Naive B cell (primary cell): ENCODE measurements at regions not wholly inside any gene's neighbourhood (a gene's known extent, or its start where the extent isn't known, plus 50 kb on each side); places are given as distances from the start of the nearest gene placed in this dataset.

ENCODE experiments used
- ATAC-seq, 2 donors: fragments of 150-1000 bp; cut with Tn5 transposase; 2 replicates each; pipeline ENCODE4 v1.10.0; 2021; ENCODE audit warnings: low read depth in 2 of 2, mild to moderate bottlenecking in 2 of 2, moderate library complexity in 2 of 2
- DNase-seq: peaks from one replicate; pipeline ENCODE4 v3.0.0; 2022
- H3K27ac Mint-ChIP-seq, 6 donors: one replicate each; pipeline ENCODE4 v1.8.0; 2020 to 2022; ENCODE audit warnings: mild to moderate bottlenecking in 6 of 6, mixed read lengths in 6 of 6, moderate library complexity in 5 of 6, inconsistent platforms in 2 of 6
- H3K27me3 Mint-ChIP-seq, 3 donors: one replicate each; pipeline ENCODE4 v1.8.0; 2021 to 2022; ENCODE audit warnings: mixed read lengths in 3 of 3, mild to moderate bottlenecking in 1 of 3
- H3K36me3 Mint-ChIP-seq, 2 donors: one replicate each; pipeline ENCODE4 v1.8.0; 2020 to 2022; ENCODE audit warnings: mixed read lengths in 2 of 2, inconsistent platforms in 1 of 2, mild to moderate bottlenecking in 1 of 2
- H3K4me1 Mint-ChIP-seq, 3 donors: one replicate each; pipeline ENCODE4 v1.8.0; 2020 to 2022; ENCODE audit warnings: mixed read lengths in 3 of 3, inconsistent platforms in 1 of 3, mild to moderate bottlenecking in 1 of 3, moderate library complexity in 1 of 3
- H3K4me3 Mint-ChIP-seq, 8 donors: one replicate each; pipeline ENCODE4 v1.8.0; 2020 to 2022; ENCODE audit warnings: mild to moderate bottlenecking in 8 of 8, mixed read lengths in 8 of 8, moderate library complexity in 8 of 8, inconsistent platforms in 2 of 8
- H3K9me3 Mint-ChIP-seq, 7 donors: one replicate each; pipeline ENCODE4 v1.8.0; 2020 to 2022; ENCODE audit warnings: mixed read lengths in 7 of 7, mild to moderate bottlenecking in 5 of 7, inconsistent platforms in 2 of 7, moderate library complexity in 1 of 7

DNA sequence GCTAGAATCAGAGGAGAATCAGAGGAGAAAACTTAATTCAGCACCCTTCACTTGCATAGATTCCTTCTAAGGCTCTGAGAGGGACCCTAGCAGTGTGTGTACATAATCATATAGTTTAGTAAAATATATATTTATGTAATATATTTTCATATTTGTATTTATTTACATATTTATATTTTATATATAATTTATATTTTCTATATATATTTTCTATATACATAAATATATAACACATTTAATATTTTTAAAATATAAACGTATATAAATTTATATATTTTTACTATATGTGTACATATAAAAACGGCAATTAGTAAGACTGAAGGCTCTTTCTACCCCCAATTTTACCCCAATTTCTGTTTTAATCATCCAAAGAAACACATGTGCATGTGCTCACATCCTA, 80.3 kb downstream of the NXPE2 start:
- peak overlapping the region in 1 of 6 donors; percentile 46 for H3K27ac Mint-ChIP-seq
- H3K27me3 Mint-ChIP-seq, result peaks cover 0 to 16% (median 12%) of the 10 kb centered on the region in 3 donors
- ATAC-seq (no peak), DNase-seq (no peak)
- H3K36me3 Mint-ChIP-seq, result no peaks in the 10 kb centered on the region
- H3K4me3 Mint-ChIP-seq, result no peak overlapping the region
- H3K9me3 Mint-ChIP-seq, result peaks cover 0 to 5% (median 0%) of the 10 kb centered on the region in 7 donors
- H3K4me1 Mint-ChIP-seq, result no peaks in the 10 kb centered on the region

DNA sequence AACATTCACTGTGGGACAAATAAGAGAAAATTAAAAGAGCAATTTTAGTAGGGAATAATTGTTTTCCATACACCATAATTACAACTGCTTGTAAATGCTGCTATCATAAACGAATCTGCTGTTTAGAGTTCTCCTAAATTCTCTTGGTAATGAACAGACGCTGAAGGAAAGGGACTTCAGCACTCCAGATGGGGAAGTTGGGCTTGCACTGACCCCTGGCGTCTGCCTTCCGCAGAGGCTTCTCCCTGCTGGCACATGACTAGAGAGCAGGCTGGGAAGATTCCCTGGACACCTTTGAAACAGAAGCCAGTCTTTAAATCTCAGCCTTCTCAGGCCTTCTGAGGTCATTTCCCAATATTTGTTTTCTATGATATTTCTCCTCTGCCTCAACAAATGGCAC, 84.1 kb downstream of the NXPE2 start:
- no peak overlapping the region for H3K27ac Mint-ChIP-seq
- H3K27me3 Mint-ChIP-seq, result peaks cover 9 to 20% (median 16%) of the 10 kb centered on the region in 3 donors
- H3K9me3 Mint-ChIP-seq, result peaks cover 0 to 5% (median 0%) of the 10 kb centered on the region in 7 donors
- ATAC-seq, result no peak
- no peaks in the 10 kb centered on the region for H3K4me1 Mint-ChIP-seq
- no peak overlapping the region for H3K4me3 Mint-ChIP-seq
- no peaks in the 10 kb centered on the region for H3K36me3 Mint-ChIP-seq
- DNase-seq, result no peak

DNA sequence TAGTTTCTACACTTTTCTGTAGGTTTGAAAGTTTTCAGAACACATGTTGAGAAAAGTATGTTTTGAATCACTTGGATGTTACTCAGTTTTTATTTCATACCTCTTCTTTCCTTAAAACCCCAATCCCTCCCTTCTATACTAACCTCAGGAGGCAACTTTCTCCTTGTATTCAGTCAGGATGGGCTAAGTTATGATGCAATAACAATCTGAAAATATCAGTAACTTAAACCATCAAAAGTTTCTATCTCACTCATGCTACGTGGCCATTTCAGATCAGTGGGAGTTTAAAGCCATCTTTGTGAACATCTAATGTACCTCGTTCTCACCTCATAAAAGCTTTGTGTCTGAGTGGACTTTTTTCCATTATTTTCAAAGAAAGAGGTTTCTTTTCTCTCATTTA, 86.2 kb downstream of the NXPE2 start:
- ATAC-seq (no peak), DNase-seq (no peak)
- no peak overlapping the region for H3K27ac Mint-ChIP-seq
- no peak overlapping the region for H3K4me3 Mint-ChIP-seq
- peaks cover 8 to 14% (median 14%) of the 10 kb centered on the region in 3 donors for H3K27me3 Mint-ChIP-seq
- H3K9me3 Mint-ChIP-seq, result peaks cover 0 to 9% (median 0%) of the 10 kb centered on the region in 7 donors
- no peaks in the 10 kb centered on the region for H3K36me3 Mint-ChIP-seq
- H3K4me1 Mint-ChIP-seq, result no peaks in the 10 kb centered on the region

DNA sequence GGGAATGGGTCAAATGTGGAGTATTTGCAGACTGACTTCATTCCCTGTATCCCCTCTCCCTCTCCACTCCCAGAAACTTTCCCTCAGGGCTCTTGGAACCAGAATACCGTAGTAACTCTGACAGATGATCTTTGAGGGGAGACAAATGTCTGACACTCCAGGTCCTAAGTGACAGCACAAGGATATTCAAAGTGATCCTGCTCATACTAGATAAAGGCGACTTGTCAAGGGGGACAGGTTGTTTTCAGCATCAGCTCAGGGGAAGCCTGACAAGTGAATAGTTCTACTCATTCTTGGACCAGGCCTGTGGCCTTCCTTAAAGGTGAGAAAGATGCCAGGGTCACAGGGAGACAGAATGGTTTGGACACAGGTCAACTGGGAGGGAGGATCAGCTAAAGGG, 92.8 kb downstream of the NXPE2 start:
- Mint-ChIP-seq H3K27me3 (peaks cover 7 to 27% (median 17%) of the 10 kb centered on the region in 3 donors), H3K4me1 (no peaks in the 10 kb centered on the region), H3K36me3 (no peaks in the 10 kb centered on the region), H3K9me3 (peaks cover 0 to 8% (median 2%) of the 10 kb centered on the region in 7 donors), H3K4me3 (no peak overlapping the region), H3K27ac (no peak overlapping the region)
- no peak for ATAC-seq
- DNase-seq, result no peak

DNA sequence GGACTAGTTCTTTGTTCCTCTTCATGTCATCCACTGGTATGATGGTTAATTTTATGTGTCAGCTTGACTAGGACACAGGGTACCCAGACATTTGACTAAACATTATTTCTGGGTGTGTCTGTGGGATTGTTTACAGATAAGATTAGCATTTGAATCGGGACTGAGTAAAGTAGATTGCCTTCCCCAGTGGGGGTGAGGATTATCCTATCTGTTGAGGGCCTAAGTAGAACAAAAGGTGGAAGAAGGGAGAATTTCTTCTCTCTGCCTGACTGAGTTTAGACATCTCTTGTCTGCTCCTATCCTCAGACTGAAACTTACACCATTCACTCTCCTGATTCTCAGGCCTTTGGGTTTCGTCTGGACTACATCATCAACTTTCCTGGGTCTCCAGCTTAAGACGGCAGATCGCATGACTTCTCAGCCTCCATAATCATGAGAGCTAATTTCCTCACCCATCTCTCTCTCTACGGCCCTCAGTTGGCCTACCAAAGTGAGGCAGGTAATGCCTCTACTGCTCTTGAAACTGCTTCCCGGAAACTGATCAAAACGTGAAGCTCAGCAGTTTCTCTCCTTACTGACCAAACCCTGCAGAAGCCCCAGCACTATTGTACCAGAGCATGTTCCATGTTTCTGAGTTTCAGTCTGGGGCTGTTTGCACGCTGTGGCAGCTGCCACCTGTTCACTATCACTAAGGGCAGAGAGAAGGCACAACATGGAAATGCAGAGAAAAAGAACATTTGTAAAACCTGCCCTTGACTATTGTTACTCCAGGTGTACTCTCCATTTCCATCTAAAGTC, 95.4 kb downstream of the NXPE2 start:
- DNase-seq (no peak), ATAC-seq (no peak)
- H3K27ac Mint-ChIP-seq, result no peak overlapping the region
- no peaks in the 10 kb centered on the region for H3K4me1 Mint-ChIP-seq
- no peaks in the 10 kb centered on the region for H3K36me3 Mint-ChIP-seq
- no peak overlapping the region for H3K4me3 Mint-ChIP-seq
- peaks cover 6 to 22% (median 20%) of the 10 kb centered on the region in 3 donors for H3K27me3 Mint-ChIP-seq
- peaks cover 0 to 3% (median 2%) of the 10 kb centered on the region in 7 donors for H3K9me3 Mint-ChIP-seq

DNA sequence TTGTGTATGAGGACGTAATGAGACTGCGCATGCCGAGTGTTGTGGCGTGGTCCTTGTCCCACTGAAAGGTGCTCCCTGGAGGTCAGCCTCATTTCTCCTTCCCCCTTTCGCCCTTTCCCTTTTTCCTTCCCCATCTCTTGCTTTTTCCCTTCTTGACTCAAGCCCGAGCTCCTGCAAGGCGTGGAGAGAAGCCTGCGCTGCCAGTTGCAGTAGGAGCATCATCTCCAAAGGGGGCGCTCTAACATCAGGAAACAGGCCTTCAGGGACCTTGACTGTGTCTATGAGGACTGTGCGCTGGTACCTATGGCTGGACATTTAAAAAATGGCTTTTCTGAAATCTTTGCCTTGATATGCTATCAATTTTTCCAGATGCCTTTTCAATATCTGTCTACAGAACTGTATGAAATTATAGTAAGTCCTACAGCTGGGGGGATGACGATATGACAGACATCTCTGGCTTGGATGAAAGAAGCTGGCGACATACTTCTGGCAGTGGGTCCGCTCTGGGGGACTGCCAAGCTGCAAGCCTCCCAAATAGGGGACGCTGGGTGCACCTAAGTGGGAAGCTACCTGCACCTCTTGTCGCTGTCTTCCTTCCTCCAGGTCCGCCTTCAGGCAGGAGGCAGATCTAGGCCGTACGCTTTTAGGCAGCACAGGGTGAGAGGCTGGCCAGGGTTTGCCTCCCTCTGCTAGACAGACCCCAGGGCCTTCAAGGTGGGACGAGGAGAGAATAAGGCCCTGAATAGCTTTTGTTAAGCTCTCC, 96.5 kb downstream of the NXPE2 start:
- Mint-ChIP-seq H3K27me3 (peaks cover 6 to 22% (median 20%) of the 10 kb centered on the region in 3 donors), H3K36me3 (no peaks in the 10 kb centered on the region), H3K27ac (no peak overlapping the region), H3K4me3 (peak overlapping the region in 1 of 8 donors; percentile 57), H3K9me3 (peaks cover 0 to 3% (median 0%) of the 10 kb centered on the region in 7 donors), H3K4me1 (no peaks in the 10 kb centered on the region)
- ATAC-seq (no peak), DNase-seq (no peak)

DNA sequence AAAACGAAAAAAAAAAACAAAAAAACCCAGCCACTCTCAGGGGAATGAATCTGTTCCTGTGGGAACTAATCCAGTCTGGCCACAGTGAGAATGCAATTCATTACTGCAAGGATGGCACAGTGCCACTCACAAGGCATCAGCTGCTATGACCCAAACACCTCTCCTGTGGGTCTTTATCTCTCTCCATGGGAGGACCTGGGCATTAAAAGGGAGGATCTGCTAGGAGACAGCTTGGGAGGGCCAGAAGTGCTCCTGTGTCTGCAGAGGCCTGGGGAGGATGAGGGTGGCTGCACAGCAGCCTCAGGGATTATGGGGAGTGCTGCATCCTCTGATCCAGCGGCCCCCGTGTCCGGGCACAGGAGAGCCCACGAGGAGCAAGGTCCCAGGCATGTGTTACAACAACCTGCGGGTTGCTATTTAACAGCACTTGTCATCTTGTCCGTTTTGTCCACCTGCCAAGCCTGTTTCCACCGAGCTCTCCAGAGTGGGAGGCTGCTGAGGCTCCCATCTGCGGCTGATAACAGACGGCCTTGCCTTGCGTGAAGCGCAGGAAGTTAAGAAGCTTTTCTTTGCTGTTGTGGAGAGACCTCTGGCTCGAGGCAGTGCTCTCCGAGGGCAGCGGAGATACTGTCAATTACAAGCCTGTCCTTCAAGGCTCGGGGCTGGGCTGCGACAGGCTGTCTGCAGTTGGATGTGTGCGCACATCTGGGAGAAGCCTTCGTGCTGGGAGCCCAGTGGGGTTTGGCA, 97.7 kb downstream of the NXPE2 start:
- H3K9me3 Mint-ChIP-seq, result peaks cover 0 to 5% (median 0%) of the 10 kb centered on the region in 7 donors
- H3K27me3 Mint-ChIP-seq, result peaks cover 6 to 22% (median 18%) of the 10 kb centered on the region in 3 donors
- H3K4me1 Mint-ChIP-seq, result no peaks in the 10 kb centered on the region

DNA sequence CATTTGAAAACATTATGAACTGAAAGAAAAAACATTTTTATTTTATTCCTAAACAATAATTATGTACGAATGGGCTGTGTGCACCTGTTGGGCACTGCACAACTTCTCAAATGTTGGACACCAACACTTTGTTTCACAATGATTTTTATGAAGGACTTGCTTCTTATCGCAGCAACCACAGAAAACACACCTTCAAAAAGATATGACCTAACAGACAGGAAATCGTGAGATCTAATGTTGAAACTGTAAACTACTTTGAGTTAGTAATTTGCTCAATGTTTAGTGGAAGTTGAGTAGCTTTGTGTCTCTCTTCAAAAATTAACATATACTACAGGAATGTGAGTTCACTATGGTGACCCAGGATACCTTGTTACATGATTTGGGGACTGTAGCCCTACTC, 98.6 kb downstream of the NXPE2 start:
- Mint-ChIP-seq H3K27me3 (peaks cover 6 to 22% (median 16%) of the 10 kb centered on the region in 3 donors), H3K9me3 (peaks cover 0 to 5% (median 0%) of the 10 kb centered on the region in 7 donors), H3K4me1 (no peaks in the 10 kb centered on the region), H3K36me3 (no peaks in the 10 kb centered on the region), H3K27ac (no peak overlapping the region), H3K4me3 (no peak overlapping the region)
- ATAC-seq (no peak), DNase-seq (no peak)

More for the DNA sequence above, 97.7 kb downstream of the NXPE2 start:
- Mint-ChIP-seq H3K27ac (no peak overlapping the region), H3K36me3 (no peaks in the 10 kb centered on the region), H3K4me3 (no peak overlapping the region)
- ATAC-seq (no peak), DNase-seq (no peak)

DNA sequence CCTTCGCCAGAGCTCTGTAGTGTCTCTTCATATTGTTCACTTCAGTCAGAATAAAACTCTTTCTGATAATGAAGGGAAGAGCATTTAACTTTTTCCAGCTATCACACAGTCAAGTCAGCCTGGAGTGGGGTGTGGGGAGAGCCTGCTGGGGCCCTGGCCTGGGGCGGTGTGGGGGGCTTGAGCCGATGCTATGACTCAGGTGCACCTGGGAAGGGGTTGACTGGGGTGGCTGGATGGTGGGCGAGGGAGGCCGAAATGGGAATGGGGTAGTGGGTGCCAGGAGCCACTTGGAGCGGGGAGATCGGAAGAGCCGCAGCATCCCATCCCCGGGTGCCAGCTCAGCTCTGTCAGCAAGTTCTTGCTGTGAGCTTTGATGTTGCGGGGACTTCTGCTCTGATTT, 100.9 kb downstream of the NXPE2 start:
- ATAC-seq, result no peak
- Mint-ChIP-seq H3K27me3 (peaks cover 0 to 12% (median 9%) of the 10 kb centered on the region in 3 donors), H3K4me3 (no peak overlapping the region), H3K36me3 (no peaks in the 10 kb centered on the region), H3K4me1 (no peaks in the 10 kb centered on the region), H3K9me3 (peaks cover 0 to 5% (median 0%) of the 10 kb centered on the region in 7 donors), H3K27ac (no peak overlapping the region)
- DNase-seq, result no peak

DNA sequence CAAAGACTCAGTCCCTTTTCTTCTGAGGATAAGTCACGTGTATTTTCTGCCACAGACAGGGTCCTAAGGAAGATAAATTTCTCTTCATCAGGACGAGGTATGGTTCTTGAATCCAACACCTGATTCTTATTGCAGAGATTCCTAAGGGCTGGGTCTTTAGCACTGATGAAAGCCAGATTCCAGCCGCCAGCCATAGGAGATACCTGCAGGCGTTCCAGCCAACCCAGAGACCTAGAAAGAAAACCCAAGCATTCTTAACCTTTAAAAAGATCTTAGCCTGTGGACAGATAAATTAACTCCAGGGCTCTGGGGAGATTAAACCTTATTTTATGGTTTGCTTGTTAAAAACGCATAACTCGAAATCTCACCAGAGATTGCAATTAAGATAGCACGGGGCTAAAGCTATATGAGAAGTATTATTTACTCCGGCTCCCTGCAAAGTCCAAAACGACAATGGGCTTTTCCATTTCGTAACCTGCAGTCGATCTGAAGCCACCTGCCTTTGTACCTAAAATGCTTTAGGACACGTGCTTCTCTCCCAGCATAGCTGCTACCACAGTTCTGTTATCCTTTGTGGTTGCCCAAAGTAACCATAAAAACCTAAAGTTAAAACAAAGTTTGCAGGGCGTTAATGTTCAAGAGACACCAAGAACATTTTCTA, 104.5 kb downstream of the NXPE2 start:
- no peak overlapping the region for H3K27ac Mint-ChIP-seq
- DNase-seq (no peak), ATAC-seq (no peak)
- peaks cover 0 to 6% (median 6%) of the 10 kb centered on the region in 3 donors for H3K27me3 Mint-ChIP-seq
- no peaks in the 10 kb centered on the region for H3K4me1 Mint-ChIP-seq
- H3K36me3 Mint-ChIP-seq, result no peaks in the 10 kb centered on the region
- no peak overlapping the region for H3K4me3 Mint-ChIP-seq
- H3K9me3 Mint-ChIP-seq, result peaks cover 0 to 7% (median 0%) of the 10 kb centered on the region in 7 donors

DNA sequence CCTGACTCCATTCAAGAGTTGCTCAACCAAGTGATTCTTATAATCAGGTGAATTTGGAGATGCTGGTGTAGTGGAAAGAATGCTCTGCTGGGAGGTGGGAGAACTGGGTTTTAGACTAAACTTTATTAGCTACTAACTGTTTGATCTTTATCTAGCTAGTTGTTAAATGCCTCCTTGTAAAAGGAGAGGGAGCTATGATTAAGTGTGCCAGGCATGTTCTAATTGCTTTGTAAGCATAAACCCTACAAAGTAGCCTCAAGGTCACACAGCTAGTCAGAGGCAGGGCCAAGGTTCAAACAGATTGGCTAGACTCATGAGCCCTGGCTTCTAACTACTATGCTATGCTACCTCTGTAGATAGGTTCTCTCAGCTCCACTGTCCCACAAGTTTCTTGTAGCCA, 105.5 kb downstream of the NXPE2 start:
- Mint-ChIP-seq H3K9me3 (peaks cover 0 to 7% (median 0%) of the 10 kb centered on the region in 7 donors), H3K36me3 (no peaks in the 10 kb centered on the region), H3K27ac (no peak overlapping the region), H3K4me1 (no peaks in the 10 kb centered on the region), H3K4me3 (no peak overlapping the region), H3K27me3 (peaks cover 0 to 10% (median 6%) of the 10 kb centered on the region in 3 donors)
- ATAC-seq (no peak), DNase-seq (no peak)

DNA sequence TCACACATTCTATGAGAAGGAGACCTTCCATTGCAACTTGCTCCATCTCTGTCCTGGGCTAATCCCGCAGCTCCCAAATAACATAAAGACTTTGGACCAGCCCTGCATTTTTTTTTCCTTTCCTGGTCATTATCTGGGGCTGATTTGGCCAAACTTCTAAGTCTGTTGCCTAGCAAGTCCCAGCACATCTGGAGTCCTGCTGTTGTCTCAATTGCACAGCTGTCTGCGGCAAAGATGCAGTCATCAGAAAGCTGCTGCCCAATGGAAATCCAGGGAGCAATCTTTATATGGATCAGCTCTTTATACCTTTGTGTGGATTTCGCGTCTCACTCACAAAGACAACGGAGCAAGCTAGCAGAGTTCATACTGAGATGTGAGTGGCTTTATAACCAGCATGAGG, 105.9 kb downstream of the NXPE2 start:
- Mint-ChIP-seq H3K27me3 (peaks cover 0 to 10% (median 6%) of the 10 kb centered on the region in 3 donors), H3K9me3 (peaks cover 0 to 7% (median 0%) of the 10 kb centered on the region in 7 donors), H3K4me1 (no peaks in the 10 kb centered on the region), H3K36me3 (no peaks in the 10 kb centered on the region), H3K4me3 (no peak overlapping the region), H3K27ac (peak overlapping the region in 1 of 6 donors; percentile 28)
- ATAC-seq (no peak), DNase-seq (no peak)

DNA sequence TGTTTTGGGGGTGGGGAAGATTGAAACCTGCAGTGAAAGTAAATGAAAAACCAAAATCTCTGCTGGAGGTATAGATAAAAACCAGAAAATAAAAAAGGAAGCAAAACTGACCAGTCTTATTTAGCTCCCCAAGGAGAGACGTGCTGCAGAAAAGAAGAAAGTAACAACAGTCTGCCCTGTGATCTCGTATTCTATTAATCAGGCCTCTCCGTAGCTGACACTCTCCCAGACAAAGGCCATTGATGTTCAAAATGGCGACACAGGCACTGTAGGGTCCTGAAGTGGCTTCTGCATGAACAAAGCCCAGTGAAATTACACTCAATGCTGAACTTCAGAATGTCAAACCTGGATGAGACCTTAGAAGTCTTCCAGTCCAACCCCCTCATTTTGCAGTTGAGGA, 106.6 kb downstream of the NXPE2 start:
- Mint-ChIP-seq H3K9me3 (peaks cover 0 to 7% (median 2%) of the 10 kb centered on the region in 7 donors), H3K4me3 (no peak overlapping the region), H3K4me1 (no peaks in the 10 kb centered on the region), H3K27me3 (peaks cover 0 to 13% (median 6%) of the 10 kb centered on the region in 3 donors), H3K27ac (no peak overlapping the region), H3K36me3 (no peaks in the 10 kb centered on the region)
- ATAC-seq (no peak), DNase-seq (no peak)
